ENCODE measurements at regions not wholly inside any gene's neighbourhood (a gene's known extent, or its start where the extent isn't known, plus 50 kb on each side); places are given as distances from the start of the nearest gene placed in this dataset.

DNA sequence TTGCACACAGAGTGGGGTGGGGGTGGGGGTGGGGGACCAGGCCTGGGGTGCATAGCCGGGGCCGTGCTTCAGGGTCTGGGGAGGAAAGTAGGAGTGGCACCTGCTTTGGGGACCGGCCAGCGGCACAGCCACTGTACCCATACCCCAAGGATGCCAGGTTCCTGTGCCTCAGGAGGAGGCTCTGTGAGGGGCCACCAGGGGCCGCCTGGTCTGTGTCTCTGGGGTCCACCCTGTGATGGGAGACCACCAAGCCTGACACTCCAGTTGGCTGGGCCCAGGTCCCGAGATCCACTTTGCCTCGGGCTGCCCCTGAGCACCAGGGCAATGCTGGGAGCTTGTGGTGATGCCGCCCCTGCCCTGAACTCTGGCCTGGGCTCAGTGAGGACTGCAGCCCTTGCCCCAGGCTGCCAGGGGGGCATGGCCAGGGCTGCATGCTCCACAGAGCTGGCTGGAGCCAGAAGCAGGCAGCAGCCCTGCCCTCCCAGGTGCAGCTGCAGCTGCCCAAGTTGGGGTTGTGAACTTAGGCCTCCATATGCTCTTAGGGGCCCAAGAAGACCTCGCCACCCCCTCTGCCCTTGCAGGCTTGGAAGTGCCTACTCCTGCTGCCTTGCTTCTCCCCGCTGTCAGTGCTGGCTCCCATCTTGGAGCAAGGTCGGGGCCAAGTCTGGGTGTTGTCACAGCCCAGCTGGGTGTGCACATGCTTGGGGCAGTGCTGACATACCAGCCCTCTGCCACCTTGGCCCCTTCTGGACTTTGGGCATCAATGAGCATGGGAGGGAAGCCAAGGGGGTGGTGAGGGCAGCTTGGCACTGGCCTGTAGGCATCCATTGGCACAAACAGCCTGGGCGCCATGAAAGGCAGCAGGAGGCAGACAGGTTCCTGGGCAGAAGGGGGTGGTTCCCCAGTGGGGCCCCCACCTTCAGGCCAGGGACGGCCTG is 123.3 kb upstream of the THY1 start:
- no peak for DNase-seq (ENCODE audit: low read depth)

DNA sequence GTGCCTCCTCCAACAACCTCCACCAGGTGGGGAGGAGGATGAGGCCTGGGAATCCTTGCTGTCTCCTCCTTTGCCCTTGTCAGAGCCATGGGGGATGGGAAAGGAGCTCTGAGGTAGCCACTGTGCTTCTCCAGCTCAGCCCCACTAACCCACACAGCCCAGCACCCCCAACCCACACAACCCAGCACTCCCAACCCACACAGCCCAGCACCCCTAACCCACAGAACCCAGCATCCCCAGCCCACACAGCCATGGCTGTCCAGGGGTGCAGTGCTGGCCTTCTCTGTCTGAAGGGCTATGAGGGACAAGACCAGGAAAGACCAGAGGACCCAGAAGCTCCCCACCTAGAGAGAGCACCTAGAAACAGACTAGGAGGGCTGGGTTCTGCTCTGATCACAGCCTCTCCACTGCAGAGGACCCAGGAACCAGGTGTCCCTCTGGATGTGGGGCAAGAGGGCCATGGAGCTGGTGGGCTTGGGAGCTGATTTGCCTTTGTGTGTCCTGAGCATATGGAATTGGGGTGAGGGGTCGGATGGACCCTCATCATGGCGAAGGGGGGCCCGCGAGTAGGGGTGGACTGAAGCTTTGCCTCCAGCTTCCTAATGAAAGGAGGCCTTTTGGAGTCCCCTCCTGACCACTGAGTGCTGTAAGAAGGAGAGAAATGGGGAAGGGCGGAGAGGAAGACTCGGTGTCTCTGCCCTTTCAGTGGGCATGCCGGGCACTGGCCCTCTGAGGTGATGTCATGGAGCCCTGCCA is 117.6 kb upstream of the THY1 start:
- DNase-seq (ENCODE audit: low read depth), result no peak

DNA sequence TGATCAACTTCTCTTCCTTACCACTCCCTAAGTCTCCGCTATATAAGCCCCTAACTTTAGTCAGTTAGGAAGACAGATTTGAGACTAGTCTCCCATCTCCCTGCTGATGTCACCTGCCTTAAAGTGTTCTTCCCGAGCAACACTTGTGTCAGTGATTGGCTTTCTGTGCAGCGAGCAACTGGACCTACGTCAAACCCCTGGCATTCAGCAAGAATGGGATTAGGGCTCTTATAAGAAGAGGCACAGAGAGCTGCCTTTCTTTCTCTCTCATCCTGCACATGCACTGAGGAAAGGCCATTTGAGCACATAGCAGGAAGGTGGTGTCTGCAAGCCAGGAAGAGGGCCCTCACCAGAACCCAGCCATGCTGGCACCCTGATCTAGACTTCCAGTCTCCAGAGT is 116.6 kb upstream of the THY1 start:
- no peak for DNase-seq (ENCODE audit: low read depth)

- DNase-seq (ENCODE audit: low read depth), result peak; percentile 9
Measured at GRCh38 chr11:119538753-119539152, 115.8 kb upstream of the THY1 start.

DNA sequence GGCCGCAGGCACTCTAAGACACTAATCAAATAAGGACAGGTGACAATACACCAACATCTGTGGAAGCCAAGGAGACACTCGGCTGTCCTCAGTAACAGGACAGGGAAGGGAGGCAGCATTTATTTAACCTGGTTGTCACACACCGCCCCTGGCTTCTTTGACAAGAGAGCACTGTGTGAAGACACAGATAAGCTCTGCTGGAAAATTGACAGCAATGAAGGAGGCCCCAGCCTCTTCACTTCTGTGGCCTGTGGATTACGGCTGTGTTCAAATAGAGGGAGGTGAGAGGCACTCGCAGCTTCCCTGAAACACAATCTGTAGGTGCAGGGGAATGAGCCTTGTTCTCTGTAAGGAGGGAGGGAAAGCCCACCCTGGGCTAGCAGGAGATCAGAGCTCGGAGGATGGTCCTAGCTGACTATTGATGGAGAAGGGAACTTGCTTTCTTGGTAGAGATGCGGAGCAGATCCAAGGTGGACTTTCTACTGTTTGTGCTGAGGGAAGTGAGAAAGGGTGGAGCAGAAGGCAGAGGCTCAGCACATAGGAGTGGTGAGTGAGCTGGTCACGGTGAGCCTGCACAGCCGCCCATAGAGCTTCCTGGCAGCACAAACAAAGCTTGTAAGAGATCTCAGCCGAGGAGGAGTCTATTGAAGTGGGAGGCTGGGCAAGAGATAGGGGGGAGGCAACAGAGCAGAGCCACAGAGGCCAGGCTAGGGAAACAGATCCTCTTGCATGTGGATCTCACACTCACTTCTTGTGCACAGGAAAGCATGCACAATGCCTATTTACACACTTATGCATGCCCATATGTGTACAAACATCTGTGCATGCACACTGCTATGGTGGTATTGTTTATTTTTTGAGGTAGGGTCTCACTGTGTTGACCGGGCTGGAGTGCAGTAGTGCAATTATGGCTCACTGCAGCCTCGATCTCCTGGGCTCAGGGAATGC is 114.6 kb upstream of the THY1 start:
- no peak for DNase-seq (ENCODE audit: low read depth)

DNA sequence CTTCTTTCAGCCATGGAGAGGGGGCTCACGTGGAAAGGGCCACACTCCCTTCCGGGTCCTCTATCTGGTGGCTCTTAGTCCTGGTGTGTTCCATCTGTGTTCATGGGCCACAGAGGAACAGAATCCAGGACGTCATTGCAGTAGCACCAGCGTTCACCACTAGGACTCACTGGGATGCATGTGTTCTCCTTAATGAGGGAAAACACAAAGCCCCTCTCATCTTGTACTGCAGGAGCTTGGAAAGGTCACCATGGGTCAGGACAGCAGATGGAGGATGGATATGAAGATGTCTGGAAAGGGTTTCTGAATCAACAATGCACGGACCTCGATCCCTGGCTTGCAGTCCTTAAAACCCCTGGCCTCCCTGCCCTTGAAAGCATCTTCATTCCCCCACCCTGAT is 113.8 kb upstream of the THY1 start:
- no peak for DNase-seq (ENCODE audit: low read depth)

DNA sequence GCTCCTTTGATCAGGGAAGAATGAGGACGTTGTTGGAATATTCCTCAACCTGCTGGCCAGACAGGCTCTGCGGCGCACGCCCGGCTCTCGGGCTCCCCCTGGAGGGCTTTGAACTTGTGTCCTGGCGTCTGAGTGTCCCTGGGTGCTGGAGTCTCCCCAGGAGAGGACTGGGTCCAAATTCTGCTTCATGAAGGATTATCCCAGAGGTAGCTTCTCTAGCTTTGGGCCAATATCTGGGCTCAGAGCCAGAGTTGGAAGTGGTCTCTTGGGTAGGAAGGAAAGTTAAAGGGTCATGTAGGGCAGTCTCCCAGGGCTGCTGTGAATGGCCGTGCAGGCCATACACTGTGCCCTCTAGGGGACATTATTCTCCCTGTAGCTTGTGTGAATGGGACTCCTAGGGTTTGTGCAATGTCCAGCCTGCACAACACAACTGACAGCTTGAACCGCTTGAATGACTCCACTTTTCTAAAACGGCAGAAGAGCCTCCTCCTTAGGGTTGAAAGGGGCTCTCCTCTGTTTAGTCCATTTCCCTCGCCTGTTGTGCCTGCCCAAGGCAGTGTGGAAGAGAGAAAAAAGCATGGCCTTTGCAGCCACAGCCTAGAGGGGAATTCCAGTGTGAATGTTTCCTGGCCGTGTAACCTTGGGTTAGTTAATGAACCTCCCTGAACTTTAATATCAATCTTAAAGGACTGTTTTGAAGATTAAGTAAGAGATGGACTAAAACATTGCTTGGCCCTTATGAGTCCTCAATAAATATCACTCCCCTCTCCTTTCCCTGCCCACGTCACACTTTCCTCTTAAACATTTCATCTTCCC is 111.2 kb upstream of the THY1 start:
- peak; percentile 33 for DNase-seq (ENCODE audit: low read depth)

GRCh38 chr11:119533462-119533861 is 110.5 kb upstream of the THY1 start:
- DNase-seq (ENCODE audit: low read depth), result no peak

DNA sequence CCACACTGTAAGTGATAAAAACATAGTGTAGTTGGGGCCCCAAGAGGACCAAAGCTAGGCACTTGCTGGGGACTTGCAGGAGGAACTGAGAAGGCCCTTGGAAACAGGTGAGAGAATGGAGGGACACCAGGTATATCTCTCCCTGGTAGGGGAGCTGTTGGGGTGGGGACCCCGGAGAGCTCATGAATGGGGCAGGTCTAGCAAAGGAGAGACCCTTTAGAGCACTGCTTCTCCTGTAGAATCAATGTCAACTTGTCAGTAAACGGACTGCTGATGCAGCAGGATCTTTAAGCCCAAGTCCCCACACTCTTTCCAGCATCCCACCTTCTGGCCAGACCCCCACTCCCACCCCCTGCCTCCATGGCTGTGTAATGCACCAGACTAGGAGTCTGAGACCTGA is 109.6 kb upstream of the THY1 start:
- no peak for DNase-seq (ENCODE audit: low read depth)

GRCh38 chr11:119531623-119532022 is 108.7 kb upstream of the THY1 start:
- no peak for DNase-seq (ENCODE audit: low read depth)

DNA sequence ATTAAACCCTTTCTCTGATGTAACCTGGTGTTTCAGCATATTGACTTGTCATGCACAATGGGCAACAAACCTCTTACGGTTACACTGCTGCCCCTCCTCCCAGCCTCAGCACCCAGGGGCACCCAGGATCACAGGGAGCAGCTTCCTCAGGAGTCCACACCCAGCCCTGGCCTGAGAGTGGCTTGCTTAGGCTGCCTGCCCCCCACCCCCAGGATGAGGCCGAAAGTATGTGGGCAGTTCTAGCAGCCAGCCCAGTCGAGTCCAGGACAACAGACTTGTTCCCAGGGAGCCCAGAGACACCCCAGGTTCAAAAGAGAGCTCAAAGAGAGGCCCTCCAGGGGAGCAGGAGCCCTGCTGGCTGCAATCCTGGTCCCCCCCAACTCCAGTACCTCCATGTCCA is 108.1 kb upstream of the THY1 start:
- DNase-seq (ENCODE audit: low read depth), result no peak

DNA sequence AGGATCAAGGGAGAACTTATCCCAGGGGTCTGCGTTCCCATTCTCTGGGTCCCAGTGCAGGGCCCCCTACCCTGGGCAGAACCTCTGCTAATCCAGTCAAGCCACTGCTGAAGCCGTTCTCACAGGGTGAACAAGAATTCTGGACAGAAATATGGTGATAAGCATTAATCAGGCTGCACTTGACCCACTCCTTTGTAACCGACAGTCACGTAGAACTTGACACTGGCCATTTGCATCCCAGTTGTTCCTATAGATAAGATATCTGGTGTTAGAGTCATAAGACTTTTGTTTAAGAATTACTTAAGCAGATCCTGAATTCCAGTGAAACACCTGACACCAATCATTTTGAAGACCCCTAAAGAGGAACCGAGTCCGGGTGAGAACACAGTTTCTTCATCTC is 107.5 kb upstream of the THY1 start:
- DNase-seq (ENCODE audit: low read depth), result no peak

DNA sequence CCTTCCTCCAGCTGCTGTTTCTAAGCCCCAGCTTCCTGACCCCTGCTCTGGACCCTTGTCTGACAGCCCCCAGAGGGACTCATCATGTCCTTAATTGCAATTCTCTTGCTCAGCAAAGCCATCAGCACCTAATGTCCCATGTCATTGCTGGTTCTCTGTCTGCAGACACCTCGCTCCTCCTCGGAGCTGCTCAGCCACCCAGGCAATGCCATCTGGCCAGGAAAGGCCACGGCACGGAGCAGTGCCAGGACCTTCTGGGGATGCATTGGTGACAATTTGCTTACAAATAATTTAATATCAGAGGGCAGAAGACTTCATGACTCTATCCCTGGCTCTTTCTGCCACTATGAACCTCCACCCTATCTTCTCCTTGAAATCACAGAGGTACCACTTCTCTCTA is 107.0 kb upstream of the THY1 start:
- DNase-seq (ENCODE audit: low read depth), result no peak

- no peak for DNase-seq (ENCODE audit: low read depth)
Measured at GRCh38 chr11:119529063-119529845, 106.3 kb upstream of the THY1 start.

DNA sequence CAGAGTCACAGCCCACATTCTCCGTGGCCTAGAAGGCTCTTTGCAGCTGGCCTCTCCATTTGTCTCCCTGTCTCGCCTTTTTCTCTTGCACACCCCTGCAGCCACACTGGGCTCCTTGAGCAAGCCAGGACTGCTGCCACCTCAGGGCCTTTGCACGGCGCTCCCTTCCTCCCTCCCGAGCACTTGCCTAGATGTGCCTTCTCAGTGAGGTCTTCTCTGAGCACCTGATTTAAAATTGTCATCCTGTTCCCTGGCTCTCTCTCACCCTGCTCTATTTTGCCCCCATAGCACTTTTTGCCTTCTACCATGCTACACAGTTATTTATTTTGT is 102.9 kb upstream of the THY1 start:
- DNase-seq (ENCODE audit: low read depth), result no peak

DNA sequence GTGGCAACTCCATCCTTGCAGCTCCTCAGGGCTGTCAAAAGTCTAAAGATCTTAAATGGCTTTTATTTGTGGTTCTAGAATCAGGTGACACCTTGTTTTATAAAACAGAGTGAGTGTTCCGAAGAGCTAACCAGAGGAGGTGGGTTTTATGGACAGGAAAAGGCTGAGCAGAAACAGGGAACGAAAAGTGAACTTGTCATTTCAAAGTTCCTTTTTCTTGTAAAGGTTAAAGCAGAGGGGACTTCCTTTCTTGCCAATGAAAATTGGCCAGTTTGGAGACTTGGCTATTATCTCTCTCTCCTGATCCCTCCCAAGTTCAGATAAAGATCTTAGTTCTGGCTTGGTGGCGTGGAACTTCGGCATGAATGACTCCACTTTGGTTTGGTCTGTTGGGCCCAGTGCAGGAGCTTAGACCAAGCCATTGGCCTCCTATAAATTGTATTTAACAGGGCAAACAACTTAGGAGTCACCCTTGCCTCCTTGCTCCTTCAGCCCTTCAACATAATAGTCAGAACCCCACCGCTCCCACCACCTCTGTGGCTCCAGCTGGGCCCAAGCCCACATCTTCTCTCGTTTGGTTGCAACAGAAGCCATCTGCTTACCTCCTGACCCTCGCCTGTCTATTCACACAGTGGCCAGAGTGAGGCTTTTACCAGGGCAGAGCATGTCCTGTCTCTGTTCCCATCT is 102.4 kb upstream of the THY1 start:
- DNase-seq (ENCODE audit: low read depth), result no peak

- DNase-seq (ENCODE audit: low read depth), result no peak
Measured at GRCh38 chr11:119523539-119524157, 100.7 kb upstream of the THY1 start.

GRCh38 chr11:119522609-119523008 is 99.6 kb upstream of the THY1 start:
- DNase-seq (ENCODE audit: low read depth), result no peak

DNA sequence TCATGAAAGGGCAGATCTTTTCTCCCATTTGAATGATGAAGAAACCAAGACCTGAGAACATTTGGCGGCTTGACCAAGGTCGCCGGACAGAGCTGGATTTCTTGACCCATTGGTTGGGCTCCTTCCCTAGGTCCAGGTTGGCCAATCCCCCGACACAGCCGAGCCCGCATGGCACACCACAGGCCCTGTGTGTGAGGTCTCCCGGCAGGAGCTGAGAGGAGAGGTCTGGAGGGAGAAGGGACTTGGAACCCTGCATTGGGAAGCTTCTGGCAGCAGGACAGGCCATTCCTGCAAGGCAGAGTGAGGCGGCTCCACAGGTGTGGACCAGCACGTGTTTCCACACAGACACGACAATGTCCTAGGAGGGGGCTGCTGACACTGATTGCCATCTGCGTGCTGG is 98.6 kb upstream of the THY1 start:
- no peak for DNase-seq (ENCODE audit: low read depth)

GRCh38 chr11:119520966-119521365 is 98.0 kb upstream of the THY1 start:
- no peak for DNase-seq (ENCODE audit: low read depth)

Data from HS-5 (cell line).